OCI-LY3 (cell line): ENCODE measurements at regions not wholly inside any gene's neighbourhood (a gene's known extent, or its start where the extent isn't known, plus 50 kb on each side); places are given as distances from the start of the nearest gene placed in this dataset.
A peak's percentile ranks its signal among the peaks of the same experiment; 100 is the strongest.

Source experiments
- H2AFZ ChIP-seq: fragments of 200-600, 300-600 bp; shearing (Covaris generic); 2 replicates; pipeline ENCODE4 v1.6.0; 2014; ENCODE audit warnings: antibody characterized with exemption, low read depth, low read length
- H3K27ac ChIP-seq: fragments of 200-600, 300-600 bp; sonication (generic); 2 replicates; pipeline ENCODE4 v1.5.1; 2014; ENCODE audit warnings: mild to moderate bottlenecking, low read length, moderate library complexity, mixed read lengths
- H3K27me3 ChIP-seq: fragments of 200-600, 300-600 bp; sonication (generic); 2 replicates; pipeline ENCODE4 v1.6.1; 2014; ENCODE audit warnings: low read depth, low read length, mixed read lengths
- H3K36me3 ChIP-seq: fragments of 200-600, 300-600 bp; sonication (generic); replicated peaks from 2 replicates; pipeline ENCODE3; 2014; ENCODE audit warnings: low read depth, low read length, mixed read lengths
- H3K4me1 ChIP-seq: fragments of 300-600, 200-600 bp; sonication (generic); 2 replicates; pipeline ENCODE4 v1.6.1; 2014; ENCODE audit warnings: low read length, mixed read lengths
- H3K4me2 ChIP-seq: fragments of 200-600, 300-600 bp; sonication (generic); 2 replicates; pipeline ENCODE4 v1.6.1; 2014; ENCODE audit warnings: low read length, mixed read lengths
- H3K4me3 ChIP-seq: fragments of 300-600, 200-600 bp; sonication (generic); 2 replicates; pipeline ENCODE4 v1.5.1; 2014; ENCODE audit warnings: antibody characterized with exemption, mild to moderate bottlenecking, low read length, moderate library complexity
- H3K79me2 ChIP-seq: fragments of 300-600, 200-600 bp; shearing (Covaris generic); 2 replicates; pipeline ENCODE4 v1.6.1; 2014; ENCODE audit warnings: mild to moderate bottlenecking, low read length, mixed read lengths
- H3K9ac ChIP-seq: fragments of 300-600, 200-600 bp; shearing (Covaris generic); 2 replicates; pipeline ENCODE4 v1.6.0; 2014; ENCODE audit warnings: mild to moderate bottlenecking, low read length, moderate library complexity
- H3K9me3 ChIP-seq: fragments of 200-600, 300-600 bp; shearing (Covaris generic); 2 replicates; pipeline ENCODE4 v1.6.1; 2014; ENCODE audit warnings: low read length, mixed read lengths; ENCODE audit not compliant: insufficient read depth
- H4K20me1 ChIP-seq: fragments of 200-600, 300-600 bp; sonication (generic); 2 replicates; pipeline ENCODE4 v1.6.1; 2016; ENCODE audit warnings: low read length, mixed read lengths; ENCODE audit not compliant: insufficient read depth
- EZH2phosphoT487 ChIP-seq: fragments of 200-600 bp; shearing (Covaris generic); IDR thresholded peaks from 2 replicates; pipeline ENCODE4 v1.6.1; 2018; ENCODE audit warnings: antibody characterized with exemption, mixed run types, low read depth
- TF ChIP-seq, protein P1 (sequence below): fragments of 200-600, 300-600 bp; sonication (generic); IDR thresholded peaks from 2 replicates; pipeline ENCODE4 v1.5.1; 2014; ENCODE audit warnings: antibody characterized with exemption, low read length, low read depth

DNA sequence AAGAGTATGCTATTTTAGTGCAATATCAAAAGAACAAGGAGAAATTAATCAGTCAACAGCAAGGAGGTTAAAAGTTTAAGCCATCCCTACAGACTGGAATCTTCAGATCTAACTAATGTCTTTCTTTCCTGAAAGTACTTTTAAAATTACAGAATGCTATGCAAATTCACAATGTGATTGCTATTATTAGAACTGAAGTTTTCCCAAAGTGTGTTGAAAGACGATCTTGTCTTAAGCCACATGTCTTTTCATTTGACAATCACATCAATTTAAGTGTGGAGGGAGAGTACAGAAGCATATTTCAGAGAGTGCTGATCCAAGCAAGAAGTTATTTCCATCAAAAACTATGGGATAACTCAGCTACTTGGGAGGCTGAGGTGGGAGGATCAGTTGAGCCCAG is 64.7 kb upstream of the TNIP3 start:
- H3K36me3 ChIP-seq = no peaks in the 10 kb centered on the region
- no peaks in the 10 kb centered on the region for H3K9me3 ChIP-seq
- peaks cover 64% of the 10 kb centered on the region for H3K4me1 ChIP-seq
- TF ChIP-seq, protein P1, sequence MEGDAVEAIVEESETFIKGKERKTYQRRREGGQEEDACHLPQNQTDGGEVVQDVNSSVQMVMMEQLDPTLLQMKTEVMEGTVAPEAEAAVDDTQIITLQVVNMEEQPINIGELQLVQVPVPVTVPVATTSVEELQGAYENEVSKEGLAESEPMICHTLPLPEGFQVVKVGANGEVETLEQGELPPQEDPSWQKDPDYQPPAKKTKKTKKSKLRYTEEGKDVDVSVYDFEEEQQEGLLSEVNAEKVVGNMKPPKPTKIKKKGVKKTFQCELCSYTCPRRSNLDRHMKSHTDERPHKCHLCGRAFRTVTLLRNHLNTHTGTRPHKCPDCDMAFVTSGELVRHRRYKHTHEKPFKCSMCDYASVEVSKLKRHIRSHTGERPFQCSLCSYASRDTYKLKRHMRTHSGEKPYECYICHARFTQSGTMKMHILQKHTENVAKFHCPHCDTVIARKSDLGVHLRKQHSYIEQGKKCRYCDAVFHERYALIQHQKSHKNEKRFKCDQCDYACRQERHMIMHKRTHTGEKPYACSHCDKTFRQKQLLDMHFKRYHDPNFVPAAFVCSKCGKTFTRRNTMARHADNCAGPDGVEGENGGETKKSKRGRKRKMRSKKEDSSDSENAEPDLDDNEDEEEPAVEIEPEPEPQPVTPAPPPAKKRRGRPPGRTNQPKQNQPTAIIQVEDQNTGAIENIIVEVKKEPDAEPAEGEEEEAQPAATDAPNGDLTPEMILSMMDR = no peak
- no peak for TF ChIP-seq EZH2phosphoT487
- no peak overlapping the region for H3K4me3 ChIP-seq
- H3K9ac ChIP-seq = no peak overlapping the region
- H2AFZ ChIP-seq = no peak overlapping the region
- H3K27ac ChIP-seq = no peak overlapping the region
- H3K79me2 ChIP-seq = no peaks in the 10 kb centered on the region
- H4K20me1 ChIP-seq = no peaks in the 10 kb centered on the region
- H3K4me2 ChIP-seq = no peak overlapping the region
- H3K27me3 ChIP-seq = no peaks in the 10 kb centered on the region

DNA sequence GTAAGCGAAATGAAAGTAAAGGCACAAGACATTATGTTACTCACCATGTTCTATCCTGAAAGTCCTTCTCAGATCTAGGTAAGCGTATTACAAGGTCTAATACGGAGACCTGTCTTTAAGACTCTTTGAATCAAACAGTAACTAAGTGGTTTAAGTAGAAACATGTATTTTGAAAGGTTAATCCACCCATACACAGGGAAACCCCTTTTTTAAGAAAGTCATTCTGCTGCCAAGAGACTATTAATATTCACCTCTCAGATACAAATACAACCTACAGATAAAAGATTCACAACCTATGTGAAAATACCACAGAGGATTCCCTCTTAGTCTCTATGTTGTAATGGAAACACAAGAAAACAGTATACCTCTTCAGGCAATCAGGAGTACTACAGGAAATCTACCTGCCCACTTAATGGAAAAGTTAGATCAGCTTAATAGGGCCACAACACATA is 63.2 kb upstream of the TNIP3 start:
- no peaks in the 10 kb centered on the region for H3K9me3 ChIP-seq
- peak overlapping the region; percentile 65 for H3K4me3 ChIP-seq
- no peaks in the 10 kb centered on the region for H3K79me2 ChIP-seq
- H3K27ac ChIP-seq = 0 out of 2 replicates have a peak overlapping the region, but pooled peaks have one; percentile 8
- H4K20me1 ChIP-seq = no peaks in the 10 kb centered on the region
- TF ChIP-seq, protein P1 = no peak
- no peak for TF ChIP-seq EZH2phosphoT487
- peak overlapping the region; percentile 66 for H3K4me2 ChIP-seq
- H2AFZ ChIP-seq = peak overlapping the region; percentile 19
- H3K36me3 ChIP-seq = no peaks in the 10 kb centered on the region
- H3K9ac ChIP-seq = peak overlapping the region; percentile 36
- H3K4me1 ChIP-seq = peaks cover 64% of the 10 kb centered on the region
- no peaks in the 10 kb centered on the region for H3K27me3 ChIP-seq

DNA sequence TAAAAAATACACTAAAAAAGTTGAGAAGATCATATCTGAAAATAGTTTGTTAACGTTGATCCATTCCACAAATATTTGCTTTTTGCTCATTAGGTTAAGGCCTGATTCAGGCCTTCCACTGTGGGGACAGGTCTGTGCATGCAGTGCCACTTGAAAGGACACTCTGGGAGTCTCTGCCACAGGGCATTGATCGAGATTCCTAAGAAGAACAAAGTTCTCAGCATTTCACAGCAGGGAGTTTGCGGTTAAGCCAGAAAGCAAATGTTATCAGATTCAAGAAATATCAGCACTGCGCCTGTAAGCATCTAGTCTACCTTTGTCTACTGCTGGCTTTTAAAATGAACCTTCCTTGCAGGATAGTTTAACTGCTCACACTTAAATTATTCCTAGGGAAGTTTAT is 62.2 kb upstream of the TNIP3 start:
- Histone ChIP-seq H2AFZ (0 out of 2 replicates have a peak overlapping the region, but pooled peaks have one; percentile 42), H3K9me3 (no peaks in the 10 kb centered on the region), H4K20me1 (no peaks in the 10 kb centered on the region), H3K9ac (no peak overlapping the region), H3K4me3 (peak overlapping the region; percentile 65; the same call in 1 of the 2 replicates), H3K27ac (no peak overlapping the region), H3K4me1 (peaks cover 64% of the 10 kb centered on the region), H3K79me2 (no peaks in the 10 kb centered on the region), H3K4me2 (peak overlapping the region; percentile 66), H3K27me3 (no peaks in the 10 kb centered on the region), H3K36me3 (no peaks in the 10 kb centered on the region)
- TF ChIP-seq EZH2phosphoT487 = no peak
- TF ChIP-seq, protein P1 = no peak

DNA sequence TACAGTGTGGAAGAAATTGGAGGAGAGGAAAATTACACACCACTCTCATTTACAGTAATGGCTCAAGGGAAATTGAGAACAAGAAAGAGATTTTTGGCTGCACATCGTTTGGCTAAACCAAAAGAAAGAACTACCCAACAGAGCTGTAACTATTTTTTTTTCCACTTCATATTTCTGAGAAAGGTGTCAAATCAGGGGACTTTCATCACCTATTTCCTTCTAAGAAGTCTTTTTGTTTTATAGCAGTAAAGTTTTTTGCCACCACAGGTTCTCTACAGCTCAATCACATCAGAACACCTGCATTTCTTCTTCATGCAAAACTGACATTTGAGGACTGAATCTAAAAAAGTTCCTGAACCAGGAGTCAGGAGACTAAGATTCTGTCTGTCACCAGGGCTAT is 57.5 kb upstream of the TNIP3 start:
- no peak overlapping the region for H2AFZ ChIP-seq
- no peaks in the 10 kb centered on the region for H3K36me3 ChIP-seq
- H3K9ac ChIP-seq = no peak overlapping the region
- no peak overlapping the region for H3K27ac ChIP-seq
- TF ChIP-seq EZH2phosphoT487 = no peak
- TF ChIP-seq, protein P1 = no peak
- H4K20me1 ChIP-seq = no peaks in the 10 kb centered on the region
- H3K79me2 ChIP-seq = no peaks in the 10 kb centered on the region
- H3K4me2 ChIP-seq = peak overlapping the region; percentile 25; the same call in 1 of the 2 replicates
- peaks cover 35% of the 10 kb centered on the region for H3K4me1 ChIP-seq
- H3K4me3 ChIP-seq = no peak overlapping the region
- no peaks in the 10 kb centered on the region for H3K27me3 ChIP-seq
- no peaks in the 10 kb centered on the region for H3K9me3 ChIP-seq
